Tibial nerve (tissue), 4 donors: ENCODE measurements at regions not wholly inside any gene's neighbourhood (a gene's known extent, or its start where the extent isn't known, plus 50 kb on each side); places are given as distances from the start of the nearest gene placed in this dataset.
A peak's percentile ranks its signal among the peaks of the same experiment; 100 is the strongest.

Source experiments
- DNase-seq, 2 donors: peaks; one replicate each; pipeline ENCODE4 v3.0.0-alpha.2; 2019; ENCODE audit warnings: low spot score in 2 of 2
- H3K27ac ChIP-seq, 4 donors: fragments of 200-600 bp; sonication (generic) in 3 of 4; one replicate each; pipeline ENCODE4 v1.5.1; 2017 to 2019; ENCODE audit warnings: mild to moderate bottlenecking in 1 of 4
- H3K27me3 ChIP-seq, 2 donors: fragments of 200-600 bp; sonication (generic) in 1 of 2; one replicate each; pipeline versions ENCODE4 v1.5.1 to v1.6.0; 2017 to 2019
- H3K36me3 ChIP-seq, 3 donors: fragments of 200-600 bp; sonication (generic); one replicate each; pipeline ENCODE4 v1.5.1; 2018 to 2019
- H3K4me1 ChIP-seq, 4 donors: fragments of 200-600 bp; sonication (generic) in 3 of 4; one replicate each; pipeline ENCODE4 v1.5.1; 2017 to 2019
- H3K4me3 ChIP-seq, 4 donors: fragments of 200-600 bp; sonication (generic) in 3 of 4; one replicate each; pipeline ENCODE4 v1.5.1; 2017 to 2019; ENCODE audit warnings: mild to moderate bottlenecking in 1 of 4, moderate library complexity in 1 of 4
- H3K9me3 ChIP-seq, 4 donors: fragments of 200-600 bp; sonication (generic) in 3 of 4; one replicate each; pipeline ENCODE4 v1.5.1; 2017 to 2019
- EP300 ChIP-seq, 2 donors: sonication (generic); formaldehyde crosslinking; IDR thresholded peaks; one replicate each; pipeline ENCODE4 v1.6.1; 2017; ENCODE audit warnings: antibody characterized with exemption in 2 of 2, mild to moderate bottlenecking in 1 of 2
- POLR2A ChIP-seq, 2 donors: fragments of 450-650 bp; IDR thresholded peaks; one replicate each; pipeline ENCODE4 v1.6.1; 2017; ENCODE audit warnings: antibody characterized with exemption in 2 of 2, mild to moderate bottlenecking in 2 of 2, moderate library complexity in 2 of 2
- WGBS, 2 donors: methylation state at CpG; one replicate each; pipeline ENCODE4 v1.1.5; 2018; 5-methylcytosine and 5-hydroxymethylcytosine counted together
- TF ChIP-seq, protein P1 (sequence below), 5 experiments: fragments of 200-600 bp in 3 of 5; fragments of 450-650 bp in 2 of 5; sonication (generic) in 3 of 5; IDR thresholded peaks; one replicate each; pipeline ENCODE4 v1.5.1; 2016 to 2019; ENCODE audit warnings: antibody characterized with exemption in 5 of 5, mild to moderate bottlenecking in 3 of 5, moderate library complexity in 2 of 5

DNA sequence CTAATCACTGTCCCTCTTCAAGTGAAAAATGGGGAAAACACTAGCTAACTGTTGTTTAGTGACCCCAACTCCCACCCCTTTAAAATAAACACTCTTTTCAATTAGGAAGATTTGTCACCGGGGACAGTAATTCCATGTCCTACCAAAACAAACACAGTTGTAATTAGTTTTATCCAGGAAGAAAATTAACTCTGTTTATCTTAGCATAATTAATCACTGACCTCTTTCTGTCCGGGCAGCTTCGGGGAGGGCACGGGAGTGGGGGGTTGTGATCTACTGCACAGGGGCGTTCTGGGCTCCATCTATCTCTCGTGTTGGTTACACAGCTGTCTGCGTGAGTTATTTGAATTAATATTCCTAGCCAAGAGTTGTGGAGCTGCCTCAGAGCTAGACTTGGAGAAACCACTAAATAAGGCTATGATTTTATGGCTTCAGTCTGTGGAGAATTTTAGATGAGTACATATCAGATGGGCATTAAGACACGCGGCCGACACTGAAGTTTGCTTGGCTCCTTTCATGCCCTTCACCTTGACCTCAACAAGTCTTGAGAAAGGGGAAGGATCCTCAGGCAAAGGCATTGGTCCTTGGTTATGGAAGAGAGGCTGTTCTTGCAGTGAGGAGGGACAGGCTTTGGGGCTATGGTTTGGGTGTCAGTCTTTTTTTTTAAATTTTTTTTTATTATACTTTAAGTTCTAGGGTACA lies 102.0 kb upstream of the TRABD2B start:
- H3K9me3 ChIP-seq: peaks cover 0 to 5% (median 0%) of the 10 kb centered on the region in 4 donors
- H3K27me3 ChIP-seq: peaks cover 0 to under 1% of the 10 kb centered on the region in 2 donors
- no peak overlapping the region for H3K4me3 ChIP-seq
- TF ChIP-seq, protein P1, sequence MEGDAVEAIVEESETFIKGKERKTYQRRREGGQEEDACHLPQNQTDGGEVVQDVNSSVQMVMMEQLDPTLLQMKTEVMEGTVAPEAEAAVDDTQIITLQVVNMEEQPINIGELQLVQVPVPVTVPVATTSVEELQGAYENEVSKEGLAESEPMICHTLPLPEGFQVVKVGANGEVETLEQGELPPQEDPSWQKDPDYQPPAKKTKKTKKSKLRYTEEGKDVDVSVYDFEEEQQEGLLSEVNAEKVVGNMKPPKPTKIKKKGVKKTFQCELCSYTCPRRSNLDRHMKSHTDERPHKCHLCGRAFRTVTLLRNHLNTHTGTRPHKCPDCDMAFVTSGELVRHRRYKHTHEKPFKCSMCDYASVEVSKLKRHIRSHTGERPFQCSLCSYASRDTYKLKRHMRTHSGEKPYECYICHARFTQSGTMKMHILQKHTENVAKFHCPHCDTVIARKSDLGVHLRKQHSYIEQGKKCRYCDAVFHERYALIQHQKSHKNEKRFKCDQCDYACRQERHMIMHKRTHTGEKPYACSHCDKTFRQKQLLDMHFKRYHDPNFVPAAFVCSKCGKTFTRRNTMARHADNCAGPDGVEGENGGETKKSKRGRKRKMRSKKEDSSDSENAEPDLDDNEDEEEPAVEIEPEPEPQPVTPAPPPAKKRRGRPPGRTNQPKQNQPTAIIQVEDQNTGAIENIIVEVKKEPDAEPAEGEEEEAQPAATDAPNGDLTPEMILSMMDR (IDR thresholded peaks at IDR 0.05): no peak
- TF ChIP-seq POLR2A (IDR thresholded peaks at IDR 0.05) (no peak), EP300 (IDR thresholded peaks at IDR 0.05) (no peak)
- no peak for DNase-seq
- WGBS, 2 donors: 43 to 48% methylated on average over 10 of the region's 10 CpGs
- no peak overlapping the region for H3K27ac ChIP-seq
- no peaks in the 10 kb centered on the region for H3K36me3 ChIP-seq
- H3K4me1 ChIP-seq: no peaks in the 10 kb centered on the region

DNA sequence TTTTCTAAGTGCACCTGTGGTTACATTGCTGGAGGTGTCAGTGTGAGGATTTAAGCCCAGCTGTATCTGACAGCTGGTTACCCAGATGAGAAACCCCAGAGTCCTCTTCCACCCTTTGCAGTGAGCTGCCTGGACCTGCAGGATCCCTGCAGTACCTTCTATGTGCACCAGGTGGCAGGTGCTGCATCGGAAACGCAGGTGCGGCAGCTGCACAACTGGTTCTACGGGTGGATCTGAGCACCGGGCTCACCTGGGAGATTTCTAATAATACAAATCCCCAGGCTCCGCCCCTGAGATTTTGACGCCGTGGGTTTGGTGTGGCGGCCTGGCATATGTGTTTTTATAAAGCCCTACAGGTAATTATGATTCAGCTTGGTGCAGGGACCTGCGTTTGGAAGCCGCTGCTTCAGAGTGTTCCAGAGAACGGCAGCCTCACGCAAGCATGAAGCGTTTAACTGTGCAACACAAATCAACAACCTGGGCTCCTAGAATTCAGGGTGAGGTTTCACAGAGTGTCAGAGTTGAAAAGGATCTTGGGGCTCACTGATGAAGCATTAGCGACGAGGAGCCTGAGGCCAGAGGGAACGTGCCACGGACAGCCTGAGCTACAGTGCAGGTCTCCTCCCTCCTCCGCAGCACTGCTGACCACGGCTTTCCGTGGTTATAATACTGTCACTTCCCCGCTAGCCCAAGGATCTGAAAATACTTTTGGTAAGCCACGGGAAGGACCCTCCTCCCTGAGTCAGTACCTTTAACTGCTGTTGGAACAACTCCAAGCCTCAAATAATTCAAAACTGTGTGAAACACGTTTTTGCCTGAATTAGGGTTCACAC lies 96.7 kb upstream of the TRABD2B start:
- peaks cover 0 to 5% (median 0%) of the 10 kb centered on the region in 4 donors for H3K9me3 ChIP-seq
- no peaks in the 10 kb centered on the region for H3K4me1 ChIP-seq
- H3K36me3 ChIP-seq: no peaks in the 10 kb centered on the region
- WGBS, 2 donors: 40 to 43% methylated on average over 24 of the region's 24 CpGs
- no peak overlapping the region for H3K27ac ChIP-seq
- TF ChIP-seq, protein P1 (IDR thresholded peaks at IDR 0.05): peak; percentile 41 to 65 (median 46)
- TF ChIP-seq EP300 (IDR thresholded peaks at IDR 0.05): no peak
- peak in 1 of 2 donors; percentile 27 for DNase-seq
- no peak overlapping the region for H3K4me3 ChIP-seq
- peaks cover 0 to 7% of the 10 kb centered on the region in 2 donors for H3K27me3 ChIP-seq

DNA sequence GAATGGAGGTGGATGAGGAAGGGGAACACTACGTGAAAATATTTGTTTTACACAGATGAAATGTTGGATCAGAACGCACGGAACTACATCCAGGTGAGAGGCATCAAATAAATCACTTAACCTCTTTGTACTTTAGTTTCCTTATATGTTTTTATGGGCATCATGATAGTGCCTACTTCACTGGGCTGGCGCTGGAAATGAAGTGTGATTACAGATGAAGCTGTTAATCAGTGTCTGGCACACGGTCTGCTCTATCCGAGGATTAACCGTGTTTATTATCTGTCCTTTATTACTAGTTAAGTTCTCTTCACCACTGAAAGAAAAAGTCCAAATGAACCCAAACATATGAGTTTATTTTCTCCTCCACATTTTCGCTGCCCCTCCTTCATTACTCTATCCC lies 96.0 kb upstream of the TRABD2B start:
- Histone ChIP-seq H3K4me1 (no peaks in the 10 kb centered on the region), H3K9me3 (peaks cover 0 to 5% (median 0%) of the 10 kb centered on the region in 4 donors), H3K4me3 (no peak overlapping the region), H3K36me3 (no peaks in the 10 kb centered on the region), H3K27ac (no peak overlapping the region), H3K27me3 (peaks cover 0 to 7% of the 10 kb centered on the region in 2 donors)
- no peak for DNase-seq
- 74 to 75% methylated on average over 8 of the region's 8 CpGs for WGBS, 2 donors
- TF ChIP-seq, protein P1 (IDR thresholded peaks at IDR 0.05): no peak
- no peak for TF ChIP-seq POLR2A (IDR thresholded peaks at IDR 0.05)
- no peak for TF ChIP-seq EP300 (IDR thresholded peaks at IDR 0.05)

DNA sequence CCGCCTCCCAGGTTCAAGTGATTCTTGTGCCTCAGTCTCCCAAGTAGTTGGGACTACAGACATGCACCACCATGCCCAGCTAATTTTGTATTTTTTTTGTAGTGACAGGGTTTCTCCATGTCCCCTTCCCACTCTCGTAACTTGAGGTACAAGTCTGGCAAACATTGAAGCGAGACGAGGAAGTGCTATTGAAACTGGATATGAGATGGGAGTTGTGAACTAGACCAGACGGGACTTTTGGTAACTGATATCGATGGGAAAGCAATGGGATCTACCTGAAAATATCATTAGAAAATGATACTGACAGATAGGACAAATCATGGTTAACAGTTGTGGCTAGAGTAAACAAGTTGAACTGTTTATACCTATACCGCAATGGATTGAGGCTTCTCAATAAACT lies 95.2 kb upstream of the TRABD2B start:
- DNase-seq: no peak
- TF ChIP-seq EP300 (IDR thresholded peaks at IDR 0.05) (no peak), POLR2A (IDR thresholded peaks at IDR 0.05) (no peak)
- TF ChIP-seq, protein P1 (IDR thresholded peaks at IDR 0.05): no peak
- H3K4me3 ChIP-seq: no peak overlapping the region
- H3K27me3 ChIP-seq: peaks cover 0 to 7% of the 10 kb centered on the region in 2 donors
- no peak overlapping the region for H3K27ac ChIP-seq
- peaks cover 0 to 5% (median 0%) of the 10 kb centered on the region in 4 donors for H3K9me3 ChIP-seq
- no peaks in the 10 kb centered on the region for H3K4me1 ChIP-seq
- no peaks in the 10 kb centered on the region for H3K36me3 ChIP-seq
- 87 to 91% methylated on average over 7 of the region's 7 CpGs for WGBS, 2 donors

DNA sequence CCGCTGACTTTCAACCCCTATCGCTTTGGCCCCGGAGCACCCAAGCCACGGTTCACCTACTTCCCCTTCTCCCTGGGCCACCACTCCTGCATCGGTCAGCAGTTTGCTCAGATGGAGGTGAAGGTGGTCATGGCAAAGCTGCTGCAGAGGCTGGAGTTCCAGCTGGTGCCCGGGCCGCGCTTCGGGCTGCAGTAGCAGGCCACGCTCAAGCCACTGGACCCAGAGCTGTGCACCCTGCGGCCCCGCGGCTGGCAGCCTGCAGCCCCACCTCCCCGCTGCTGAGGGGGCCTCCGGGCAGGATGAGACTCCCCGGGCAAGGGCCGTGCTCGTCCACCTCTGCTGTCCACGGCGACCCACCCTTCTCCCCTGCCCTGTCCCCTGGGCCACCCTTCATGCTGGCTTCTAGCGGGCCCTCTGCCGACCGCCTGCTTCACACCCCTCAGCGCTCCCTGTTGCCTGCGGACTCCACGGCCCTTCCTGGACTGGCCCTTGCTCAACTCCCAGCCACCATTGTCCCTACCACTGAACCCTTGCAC lies 92.2 kb upstream of the TRABD2B start:
- 85 to 95% methylated on average over 23 to 24 of the region's 26 CpGs for WGBS, 2 donors
- Histone ChIP-seq H3K9me3 (no peaks in the 10 kb centered on the region), H3K4me1 (no peaks in the 10 kb centered on the region), H3K27ac (no peak overlapping the region), H3K27me3 (peaks cover 0 to 7% of the 10 kb centered on the region in 2 donors), H3K4me3 (no peak overlapping the region), H3K36me3 (no peaks in the 10 kb centered on the region)
- TF ChIP-seq, protein P1 (IDR thresholded peaks at IDR 0.05): no peak
- TF ChIP-seq EP300 (IDR thresholded peaks at IDR 0.05): no peak
- TF ChIP-seq POLR2A (IDR thresholded peaks at IDR 0.05): no peak
- no peak for DNase-seq
